Ishikawa (cell line): ENCODE measurements at regions not wholly inside any gene's neighbourhood (a gene's known extent, or its start where the extent isn't known, plus 50 kb on each side); places are given as distances from the start of the nearest gene placed in this dataset.

ENCODE experiments used
- CREB1 ChIP-seq: IDR thresholded peaks from 2 replicates; pipeline ENCODE4 v1.6.1; 2012; ENCODE audit warnings: low read depth
- EGR1 ChIP-seq: IDR thresholded peaks from 2 replicates; pipeline ENCODE4 v1.6.1; 2012
- EP300 ChIP-seq: IDR thresholded peaks from 2 replicates; pipeline ENCODE4 v1.6.1; 2012; ENCODE audit warnings: borderline replicate concordance
- RAD21 ChIP-seq: IDR thresholded peaks from 2 replicates; pipeline ENCODE4 v1.6.1; 2012; ENCODE audit warnings: low read depth
- USF1 ChIP-seq: IDR thresholded peaks from 2 replicates; pipeline ENCODE4 v1.6.1; 2012
- TF ChIP-seq, protein P1 (sequence below): IDR thresholded peaks from 2 replicates; pipeline ENCODE4 v1.6.1; 2012; ENCODE audit warnings: low read depth, mild to moderate bottlenecking

- TF ChIP-seq RAD21 = no peak
- no peak for TF ChIP-seq USF1
- TF ChIP-seq EP300 = no peak
- TF ChIP-seq CREB1 = no peak
- TF ChIP-seq, protein P1, sequence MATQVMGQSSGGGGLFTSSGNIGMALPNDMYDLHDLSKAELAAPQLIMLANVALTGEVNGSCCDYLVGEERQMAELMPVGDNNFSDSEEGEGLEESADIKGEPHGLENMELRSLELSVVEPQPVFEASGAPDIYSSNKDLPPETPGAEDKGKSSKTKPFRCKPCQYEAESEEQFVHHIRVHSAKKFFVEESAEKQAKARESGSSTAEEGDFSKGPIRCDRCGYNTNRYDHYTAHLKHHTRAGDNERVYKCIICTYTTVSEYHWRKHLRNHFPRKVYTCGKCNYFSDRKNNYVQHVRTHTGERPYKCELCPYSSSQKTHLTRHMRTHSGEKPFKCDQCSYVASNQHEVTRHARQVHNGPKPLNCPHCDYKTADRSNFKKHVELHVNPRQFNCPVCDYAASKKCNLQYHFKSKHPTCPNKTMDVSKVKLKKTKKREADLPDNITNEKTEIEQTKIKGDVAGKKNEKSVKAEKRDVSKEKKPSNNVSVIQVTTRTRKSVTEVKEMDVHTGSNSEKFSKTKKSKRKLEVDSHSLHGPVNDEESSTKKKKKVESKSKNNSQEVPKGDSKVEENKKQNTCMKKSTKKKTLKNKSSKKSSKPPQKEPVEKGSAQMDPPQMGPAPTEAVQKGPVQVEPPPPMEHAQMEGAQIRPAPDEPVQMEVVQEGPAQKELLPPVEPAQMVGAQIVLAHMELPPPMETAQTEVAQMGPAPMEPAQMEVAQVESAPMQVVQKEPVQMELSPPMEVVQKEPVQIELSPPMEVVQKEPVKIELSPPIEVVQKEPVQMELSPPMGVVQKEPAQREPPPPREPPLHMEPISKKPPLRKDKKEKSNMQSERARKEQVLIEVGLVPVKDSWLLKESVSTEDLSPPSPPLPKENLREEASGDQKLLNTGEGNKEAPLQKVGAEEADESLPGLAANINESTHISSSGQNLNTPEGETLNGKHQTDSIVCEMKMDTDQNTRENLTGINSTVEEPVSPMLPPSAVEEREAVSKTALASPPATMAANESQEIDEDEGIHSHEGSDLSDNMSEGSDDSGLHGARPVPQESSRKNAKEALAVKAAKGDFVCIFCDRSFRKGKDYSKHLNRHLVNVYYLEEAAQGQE = no peak
- TF ChIP-seq EGR1 = no peak
These were observed 276.5 kb upstream of the GK2 start for GRCh38 chr4:79684516-79684915.
